ENCODE measurements at regions not wholly inside any gene's neighbourhood (a gene's known extent, or its start where the extent isn't known, plus 50 kb on each side); places are given as distances from the start of the nearest gene placed in this dataset.

DNA sequence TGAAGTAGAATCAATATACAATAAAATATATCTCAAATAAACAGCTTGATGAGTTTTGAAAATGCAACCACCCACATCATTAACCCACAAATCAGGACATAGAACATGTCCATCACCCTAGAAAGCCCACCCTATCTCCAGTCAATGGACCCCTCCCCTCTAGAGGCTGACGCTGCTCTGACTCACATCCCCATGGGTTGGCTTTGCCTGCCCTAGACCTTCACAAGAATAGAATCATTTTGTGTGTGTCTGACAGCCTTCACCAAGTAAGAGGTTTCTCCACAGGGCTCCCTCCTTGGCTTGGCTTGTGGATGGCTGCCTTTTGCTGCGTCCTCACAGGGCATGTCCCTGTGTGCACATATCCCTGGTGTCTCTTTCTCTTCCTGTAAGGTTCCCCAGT is 250.2 kb upstream of the RTL1 start:
- TF ChIP-seq EZH2 (IDR thresholded peaks at IDR 0.05; ENCODE audit: borderline replicate concordance, low read depth, low read length, poor library complexity, severe bottlenecking) (no peak), CTCF (conservative IDR thresholded peaks at IDR 0.05; ENCODE audit: low read depth, low read length) (no peak)
- ChIA-PET POLR2A (ENCODE audit: low non-redundant PET) (no interaction called here), CTCF (no interaction called here)
- Histone ChIP-seq H3K4me3 (ENCODE audit: low read depth, low read length, poor library complexity, severe bottlenecking) (no peak overlapping the region), H3K36me3 (ENCODE audit: insufficient read depth, low read length, poor library complexity, severe bottlenecking) (no peaks in the 10 kb centered on the region), H3K27ac (ENCODE audit: low read depth, low read length, poor library complexity, severe bottlenecking) (no peak overlapping the region), H3K27me3 (replicated peaks; ENCODE audit: insufficient read depth, low read depth, low read length, poor library complexity) (peaks cover 25% of the 10 kb centered on the region), H3K4me1 (ENCODE audit: insufficient read depth, low read length, poor library complexity, severe bottlenecking) (no peaks in the 10 kb centered on the region), H3K9me3 (ENCODE audit: low read depth, low read length, poor library complexity, severe bottlenecking) (no peaks in the 10 kb centered on the region)
- BruUV-seq (replicated peaks): no TSS peak
- DNase-seq (ENCODE audit: low spot score): no peak
- intact Hi-C loops (cut with micrococcal nuclease; ENCODE audit: unreplicated experiment): no loop called here

- Histone ChIP-seq H3K27ac (ENCODE audit: low read depth, low read length, poor library complexity, severe bottlenecking) (no peak overlapping the region), H3K4me3 (ENCODE audit: low read depth, low read length, poor library complexity, severe bottlenecking) (no peak overlapping the region), H3K36me3 (ENCODE audit: insufficient read depth, low read length, poor library complexity, severe bottlenecking) (no peaks in the 10 kb centered on the region), H3K27me3 (replicated peaks; ENCODE audit: insufficient read depth, low read depth, low read length, poor library complexity) (peaks cover 25% of the 10 kb centered on the region), H3K4me1 (ENCODE audit: insufficient read depth, low read length, poor library complexity, severe bottlenecking) (no peaks in the 10 kb centered on the region), H3K9me3 (ENCODE audit: low read depth, low read length, poor library complexity, severe bottlenecking) (no peaks in the 10 kb centered on the region)
- intact Hi-C loops (cut with micrococcal nuclease; ENCODE audit: unreplicated experiment): no loop called here
- CTCF ChIA-PET: no interaction called here
- DNase-seq (ENCODE audit: low spot score): no peak
- POLR2A ChIA-PET (ENCODE audit: low non-redundant PET): no interaction called here
- no peak for TF ChIP-seq CTCF (conservative IDR thresholded peaks at IDR 0.05; ENCODE audit: low read depth, low read length)
- TF ChIP-seq EZH2 (IDR thresholded peaks at IDR 0.05; ENCODE audit: borderline replicate concordance, low read depth, low read length, poor library complexity, severe bottlenecking): no peak
- BruUV-seq (replicated peaks): no TSS peak
Measured at GRCh38 chr14:101155575-101155974, 252.1 kb upstream of the RTL1 start.

DNA sequence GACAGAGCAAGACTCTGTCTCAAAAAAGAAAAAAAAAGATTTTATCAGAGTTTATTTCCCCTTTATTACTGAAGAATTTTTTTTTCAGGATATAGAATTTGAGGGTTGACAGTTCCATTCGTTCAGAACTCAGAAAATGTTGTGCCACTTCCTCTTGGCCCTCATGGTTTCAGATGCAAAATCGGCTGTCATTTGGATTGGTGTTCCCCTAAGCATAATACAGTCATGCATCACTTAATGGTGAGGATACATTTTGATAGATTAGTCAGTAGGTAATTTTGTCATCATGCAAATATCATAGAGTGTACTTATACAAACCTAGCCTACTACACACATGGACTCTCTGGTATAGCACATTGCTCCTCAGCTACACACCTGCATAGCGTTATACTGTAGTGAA is 263.9 kb upstream of the RTL1 start:
- no TSS peak for BruUV-seq (replicated peaks)
- Histone ChIP-seq H3K36me3 (ENCODE audit: insufficient read depth, low read length, poor library complexity, severe bottlenecking) (no peaks in the 10 kb centered on the region), H3K4me3 (ENCODE audit: low read depth, low read length, poor library complexity, severe bottlenecking) (no peak overlapping the region), H3K9me3 (ENCODE audit: low read depth, low read length, poor library complexity, severe bottlenecking) (peaks cover 9% of the 10 kb centered on the region), H3K27ac (ENCODE audit: low read depth, low read length, poor library complexity, severe bottlenecking) (no peak overlapping the region), H3K4me1 (ENCODE audit: insufficient read depth, low read length, poor library complexity, severe bottlenecking) (no peaks in the 10 kb centered on the region), H3K27me3 (replicated peaks; ENCODE audit: insufficient read depth, low read depth, low read length, poor library complexity) (no peaks in the 10 kb centered on the region)
- ChIA-PET POLR2A (ENCODE audit: low non-redundant PET) (no interaction called here), CTCF (no interaction called here)
- no peak for TF ChIP-seq CTCF (conservative IDR thresholded peaks at IDR 0.05; ENCODE audit: low read depth, low read length)
- no peak for TF ChIP-seq EZH2 (IDR thresholded peaks at IDR 0.05; ENCODE audit: borderline replicate concordance, low read depth, low read length, poor library complexity, severe bottlenecking)
- DNase-seq (ENCODE audit: low spot score): no peak
- intact Hi-C loops (cut with micrococcal nuclease; ENCODE audit: unreplicated experiment): no loop called here

All from A673 (cell line).